ENCODE measurements at regions not wholly inside any gene's neighbourhood (a gene's known extent, or its start where the extent isn't known, plus 50 kb on each side); places are given as distances from the start of the nearest gene placed in this dataset.

DNA sequence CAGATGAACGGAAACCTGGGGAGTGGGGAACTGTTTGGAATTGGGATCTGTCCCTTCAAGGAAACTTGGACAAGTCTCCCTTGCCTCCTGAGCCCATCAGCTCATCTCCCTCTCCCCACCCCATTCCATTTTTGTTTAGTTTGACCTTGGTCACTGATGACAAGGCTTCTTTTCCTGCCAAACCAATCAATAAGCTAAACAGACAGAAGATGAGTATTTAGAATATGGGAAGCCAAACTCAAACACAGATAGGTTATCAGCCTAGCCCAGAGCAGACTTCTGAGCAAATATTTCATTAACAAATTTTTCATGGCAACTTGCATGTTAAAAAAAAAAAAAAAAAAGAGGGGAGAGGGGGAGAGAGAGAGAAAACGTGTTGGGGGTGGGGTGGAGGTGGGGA is 337.2 kb upstream of the PROX1 start:
- DNase-seq (ENCODE audit: low read depth) = no peak

DNA sequence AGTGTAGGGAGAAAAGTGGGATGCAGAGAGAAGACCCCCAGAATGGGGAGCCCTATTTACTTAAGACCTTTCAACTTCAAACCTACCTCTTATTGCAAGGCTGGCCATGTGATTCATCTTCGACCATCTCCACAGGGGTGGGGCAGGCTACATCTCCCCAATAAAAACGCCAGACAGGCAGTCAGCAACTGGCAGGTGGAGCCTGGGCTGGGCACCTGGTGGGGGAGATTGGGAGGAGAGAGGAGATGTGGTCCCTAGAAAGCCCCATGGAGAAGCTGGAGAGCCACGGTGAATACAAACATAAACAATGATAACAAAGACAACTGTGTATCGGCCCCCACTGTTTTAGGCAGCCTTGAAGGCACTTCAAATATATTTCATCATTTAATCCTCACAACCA is 336.7 kb upstream of the PROX1 start:
- no peak for DNase-seq (ENCODE audit: low read depth)

DNA sequence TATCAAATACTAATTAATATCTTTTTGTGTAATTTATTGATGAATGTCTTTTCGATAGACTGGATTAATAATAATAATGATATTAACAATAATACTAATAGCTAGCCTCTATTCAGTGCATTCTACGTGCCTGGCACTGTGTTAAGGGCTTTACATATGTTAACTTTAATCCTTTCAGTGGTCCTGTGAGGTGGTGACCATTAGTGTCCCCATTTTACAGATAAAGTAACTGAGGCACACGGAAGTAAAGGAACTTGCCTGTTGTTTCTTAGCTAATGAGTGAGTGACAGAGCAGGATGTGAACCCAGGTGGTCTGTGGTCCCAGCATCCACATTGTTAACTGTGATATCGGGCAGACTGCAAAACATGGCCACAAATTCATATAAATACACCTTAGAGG is 335.7 kb upstream of the PROX1 start:
- DNase-seq (ENCODE audit: low read depth) = no peak

DNA sequence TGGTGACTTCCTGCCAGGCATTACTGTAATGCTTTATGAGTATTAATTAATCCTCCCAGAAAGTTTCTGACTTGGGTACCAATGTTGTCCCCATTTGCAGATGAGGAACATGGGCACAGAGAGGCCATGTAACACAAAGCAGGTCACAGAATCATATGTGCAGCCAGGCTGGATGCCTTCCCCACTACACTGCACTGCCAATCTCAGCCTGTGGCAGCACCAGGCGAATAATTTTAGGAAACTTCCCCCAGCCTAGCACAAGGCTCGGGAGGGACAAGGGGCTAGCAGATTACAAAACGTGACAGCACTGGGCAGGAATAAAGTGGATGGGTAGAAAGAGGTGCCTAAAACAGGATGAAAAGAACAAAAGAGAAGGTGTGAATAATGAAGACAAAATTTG is 331.7 kb upstream of the PROX1 start:
- DNase-seq (ENCODE audit: low read depth) = no peak

DNA sequence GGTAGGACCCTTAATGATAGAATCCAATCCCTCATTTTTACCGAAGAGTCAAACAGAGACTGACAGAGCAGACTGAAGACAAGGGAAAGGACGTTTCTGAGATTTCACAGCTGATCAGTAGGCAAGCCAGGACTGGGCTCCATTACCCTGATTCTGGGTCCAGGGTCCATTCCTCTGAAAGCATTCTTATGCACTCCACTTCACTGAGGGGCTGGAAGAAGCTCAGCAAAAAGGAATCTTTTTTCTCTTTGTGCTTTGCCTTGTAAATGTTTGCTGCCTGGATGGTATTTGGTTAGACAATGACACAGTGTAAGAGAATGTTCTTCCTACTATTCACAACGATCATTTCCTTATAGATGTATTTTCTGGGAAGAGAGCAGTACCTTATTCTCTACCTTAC is 331.3 kb upstream of the PROX1 start:
- DNase-seq (ENCODE audit: low read depth) = no peak

DNA sequence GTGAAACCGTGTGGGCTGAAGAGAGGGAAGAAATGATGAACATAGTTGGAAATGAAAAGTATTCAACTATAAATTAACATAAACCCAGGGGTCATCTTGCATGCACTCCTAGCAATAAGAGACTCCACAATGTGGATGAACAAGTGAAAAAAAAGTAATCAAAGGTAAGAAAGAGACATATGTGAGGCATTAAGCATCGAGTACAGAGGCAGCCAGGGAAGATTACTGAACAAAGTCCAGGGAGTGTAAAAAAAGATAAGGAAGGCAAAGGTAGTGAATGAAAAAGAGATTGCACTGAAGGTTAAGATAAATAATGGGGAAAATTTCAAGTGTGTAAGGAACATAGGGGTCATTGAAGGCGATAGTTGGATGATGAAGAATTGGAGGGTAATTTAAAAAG is 330.8 kb upstream of the PROX1 start:
- DNase-seq (ENCODE audit: low read depth) = no peak

DNA sequence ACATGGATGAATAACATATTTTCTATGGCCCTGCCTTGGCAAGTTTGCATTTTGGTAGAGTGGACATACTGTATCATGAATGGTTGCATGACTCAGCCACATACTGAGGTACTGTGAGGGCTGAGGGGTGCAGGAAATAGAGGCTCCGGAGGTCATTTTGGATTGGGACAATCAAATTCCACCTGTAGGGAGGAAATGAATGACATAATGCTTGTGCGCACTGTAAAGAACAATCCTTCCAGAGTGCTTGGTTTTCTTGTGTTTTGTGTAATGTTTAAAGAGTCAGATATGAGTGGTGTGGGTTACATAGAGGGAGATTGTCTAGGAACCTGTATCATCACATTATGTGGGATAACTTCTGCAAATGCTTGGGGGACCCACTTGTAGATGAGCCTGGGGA is 329.9 kb upstream of the PROX1 start:
- DNase-seq (ENCODE audit: low read depth) = no peak

DNA sequence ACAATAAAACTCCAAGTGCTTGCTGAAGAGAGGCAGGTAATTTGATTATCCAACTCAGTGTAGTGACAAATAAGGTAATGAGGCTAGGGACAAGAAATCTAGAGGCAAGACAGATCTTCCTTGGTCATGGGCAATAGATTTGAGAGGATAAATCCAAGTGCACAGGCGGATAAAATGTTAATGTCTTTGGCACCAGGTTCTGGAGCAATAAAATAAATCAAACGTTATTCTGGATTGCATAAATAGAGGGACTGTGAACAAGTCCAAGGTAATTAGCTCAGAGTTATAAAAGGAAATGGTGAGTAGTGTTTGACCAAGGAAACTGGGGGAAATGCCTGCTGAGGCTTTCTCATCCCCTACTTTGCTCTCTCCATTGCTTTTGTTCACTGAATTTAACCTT is 329.3 kb upstream of the PROX1 start:
- no peak for DNase-seq (ENCODE audit: low read depth)

DNA sequence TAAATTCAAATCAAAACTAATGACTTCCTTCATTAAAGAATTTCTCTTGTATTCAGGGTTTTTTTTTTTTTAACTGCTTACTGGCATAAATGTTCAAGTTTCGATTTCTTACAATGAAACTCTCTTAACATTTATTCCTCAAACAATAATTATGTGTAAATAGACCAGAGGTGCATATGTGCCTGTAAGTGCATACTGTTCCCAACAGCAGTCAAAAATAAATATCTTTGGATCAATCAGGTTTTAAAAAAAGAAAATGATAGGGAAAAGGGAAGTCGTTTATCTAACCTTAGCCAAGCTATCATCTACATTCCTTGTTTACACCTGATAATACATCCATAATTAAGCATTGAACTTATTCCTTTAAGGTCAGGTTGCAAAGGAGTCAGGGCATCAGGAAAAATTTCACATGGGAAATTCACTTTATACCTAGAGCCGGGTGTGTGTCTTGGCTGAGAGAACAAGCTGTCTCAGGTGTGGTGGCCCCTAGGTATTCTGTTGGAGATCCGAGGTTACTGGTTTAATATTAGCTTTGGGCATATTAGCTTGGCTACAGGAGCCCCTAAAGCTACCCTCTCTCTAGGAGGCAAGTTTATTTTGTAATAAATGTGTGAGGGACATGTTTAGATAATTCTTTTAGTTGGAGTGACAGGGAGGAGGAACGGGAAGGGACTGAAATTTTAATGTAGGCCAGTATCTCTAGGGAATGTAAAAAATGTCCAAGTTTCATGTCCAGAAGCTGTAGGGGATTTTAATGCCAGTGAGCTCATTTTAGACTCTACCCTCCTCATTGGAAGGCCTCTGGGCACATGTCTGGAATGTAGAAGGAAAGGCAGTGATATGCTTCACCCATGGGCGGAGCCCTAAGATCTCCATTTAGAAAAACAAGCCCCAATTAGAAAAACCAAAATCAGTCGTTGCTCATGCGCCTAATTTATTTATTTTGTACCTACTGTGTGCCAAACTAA is 327.9 kb upstream of the PROX1 start:
- no peak for DNase-seq (ENCODE audit: low read depth)

DNA sequence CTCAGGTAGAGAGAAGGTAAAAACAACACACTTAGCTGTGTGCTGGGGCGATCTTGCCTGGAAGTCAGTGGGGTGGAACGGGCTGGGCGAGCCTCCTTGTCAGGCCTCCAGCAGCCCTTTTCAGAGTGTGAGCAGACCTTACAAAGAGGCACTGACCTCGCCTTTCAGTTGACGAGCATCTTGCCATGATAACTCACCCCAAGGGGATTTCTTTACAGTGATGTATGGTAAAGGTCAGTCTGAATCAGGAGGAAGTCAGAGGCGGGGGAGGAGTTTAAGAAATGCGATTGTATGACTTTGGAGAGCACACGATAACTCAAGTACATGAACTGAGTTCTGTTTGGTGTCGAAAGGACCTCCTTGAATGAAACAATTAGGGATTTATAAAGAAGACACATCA is 326.5 kb upstream of the PROX1 start:
- no peak for DNase-seq (ENCODE audit: low read depth)

DNA sequence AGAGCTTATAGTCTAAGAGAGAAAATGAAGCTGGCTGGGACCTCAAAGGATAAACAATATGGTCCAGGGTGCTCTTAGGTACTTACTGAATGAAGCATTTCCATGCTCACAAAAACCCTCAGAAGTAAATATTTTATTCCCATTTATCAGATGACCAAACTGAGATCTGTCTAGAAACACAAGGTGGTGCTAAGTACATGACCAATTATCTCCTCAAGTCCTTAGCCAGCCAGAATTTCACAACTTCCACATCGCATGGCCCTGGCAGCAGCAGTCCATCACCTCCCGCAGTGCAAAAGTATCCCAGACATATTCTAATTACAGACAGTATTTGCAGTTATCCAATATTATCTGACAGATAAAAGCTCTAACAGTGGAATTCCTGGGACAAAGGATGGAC is 321.7 kb upstream of the PROX1 start:
- DNase-seq (ENCODE audit: low read depth) = no peak

DNA sequence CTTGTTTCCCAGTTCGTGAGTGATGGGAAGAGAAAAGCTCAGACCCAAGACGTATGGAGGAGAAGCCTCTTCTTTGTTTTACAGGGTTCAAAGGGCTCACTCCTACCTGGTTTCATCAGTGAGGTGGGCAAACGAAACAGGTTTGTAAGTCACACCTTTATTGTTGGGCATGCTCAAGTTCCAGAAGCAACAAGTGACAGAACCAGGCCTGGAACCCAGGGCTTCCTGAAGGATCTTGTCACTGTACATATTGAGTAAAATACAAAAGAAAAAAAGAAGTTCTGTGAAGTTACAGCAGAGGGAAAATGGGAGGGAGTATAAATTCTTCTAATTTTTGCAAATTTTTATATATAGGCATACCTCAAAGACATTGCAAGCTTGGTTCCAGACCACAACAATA is 320.9 kb upstream of the PROX1 start:
- DNase-seq (ENCODE audit: low read depth) = no peak

DNA sequence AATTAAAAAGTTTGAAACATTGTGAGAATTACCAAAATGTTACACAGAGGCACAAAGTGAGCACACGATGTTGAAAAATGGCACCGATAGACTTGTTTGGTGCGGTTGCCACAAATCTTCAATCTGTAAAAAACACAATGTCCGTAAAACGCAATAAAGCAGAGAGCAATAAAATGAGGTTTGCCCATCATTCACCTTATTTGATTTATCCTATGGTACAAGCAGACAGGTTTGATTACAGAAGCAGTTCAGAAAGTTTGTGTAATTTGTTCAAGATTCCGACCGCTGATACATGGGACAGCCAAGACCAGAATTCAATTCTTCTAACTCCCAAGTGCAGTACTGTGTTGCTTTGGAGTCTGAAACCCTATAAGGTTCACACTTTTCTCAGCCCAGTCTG is 318.3 kb upstream of the PROX1 start:
- no peak for DNase-seq (ENCODE audit: low read depth)

DNA sequence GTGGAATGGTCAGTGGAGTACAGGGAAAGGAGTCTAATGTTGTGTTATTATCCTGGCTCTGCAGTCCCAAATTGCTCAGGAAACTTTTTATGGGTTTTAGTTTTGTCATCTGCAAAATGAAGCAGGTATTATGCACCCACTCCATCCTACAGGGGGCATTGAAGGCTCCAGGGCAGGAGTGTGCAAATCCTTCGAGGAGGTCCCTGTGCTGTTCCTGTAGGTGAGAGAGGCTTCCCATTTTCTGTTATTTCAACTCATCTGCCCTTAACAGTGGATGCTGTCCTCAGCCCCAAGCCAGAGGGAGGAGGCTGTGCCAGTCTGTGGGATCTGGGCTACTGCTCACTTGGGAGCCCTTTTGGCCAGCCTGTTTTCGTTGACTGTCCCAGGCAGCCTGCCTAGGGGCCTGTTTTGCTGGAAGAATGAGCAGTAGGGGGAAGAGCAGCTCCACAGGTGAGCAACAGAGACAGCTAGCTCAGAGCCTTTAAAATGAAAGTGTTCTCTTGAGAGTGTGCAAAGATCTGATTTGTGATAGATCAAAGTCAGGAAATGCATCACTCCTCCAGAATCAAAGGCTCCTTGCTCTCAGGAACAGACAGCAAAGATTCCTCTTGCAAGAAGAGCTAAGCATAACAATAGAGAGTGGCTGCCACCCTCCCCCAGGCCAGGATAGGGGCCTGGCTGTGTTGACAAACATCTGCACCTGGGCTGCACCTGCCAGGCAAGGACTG is 317.6 kb upstream of the PROX1 start:
- DNase-seq (ENCODE audit: low read depth) = no peak

DNA sequence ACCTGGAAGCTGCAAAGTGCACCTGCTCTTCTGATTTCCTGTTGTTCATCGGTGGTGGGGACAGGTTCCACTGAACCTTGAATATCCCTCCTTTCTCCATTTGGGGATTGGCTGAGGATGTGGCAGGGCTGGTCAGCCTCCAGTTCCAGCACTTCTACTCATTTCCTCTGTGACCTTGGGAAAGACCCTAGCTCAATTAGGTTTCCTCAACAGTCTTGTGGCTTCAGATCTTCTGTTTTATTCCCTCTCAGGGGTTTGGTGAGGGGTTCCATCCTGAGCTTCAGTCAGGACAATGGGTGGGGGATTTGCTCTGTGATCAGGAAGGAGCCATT is 317.1 kb upstream of the PROX1 start:
- no peak for DNase-seq (ENCODE audit: low read depth)

DNA sequence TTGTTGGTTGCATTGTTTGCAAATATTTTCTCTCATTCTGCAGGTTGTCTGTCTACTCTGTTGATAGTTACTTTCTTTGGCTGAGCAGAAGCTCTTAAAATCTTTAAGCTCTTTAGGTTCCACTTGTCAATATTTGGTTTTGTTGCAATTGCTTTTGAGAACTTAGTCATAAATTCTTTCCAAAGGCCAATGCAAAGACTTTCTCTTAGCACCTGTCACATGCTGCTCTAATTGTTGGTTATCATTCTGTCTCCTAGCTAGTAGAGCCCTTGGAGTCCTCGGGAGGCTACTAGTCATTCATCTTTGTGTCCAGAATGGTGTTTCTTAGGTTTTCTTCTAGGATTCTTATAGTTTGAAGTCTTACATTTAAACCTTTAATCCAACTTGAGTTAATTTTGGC is 312.7 kb upstream of the PROX1 start:
- no peak for DNase-seq (ENCODE audit: low read depth)

DNA sequence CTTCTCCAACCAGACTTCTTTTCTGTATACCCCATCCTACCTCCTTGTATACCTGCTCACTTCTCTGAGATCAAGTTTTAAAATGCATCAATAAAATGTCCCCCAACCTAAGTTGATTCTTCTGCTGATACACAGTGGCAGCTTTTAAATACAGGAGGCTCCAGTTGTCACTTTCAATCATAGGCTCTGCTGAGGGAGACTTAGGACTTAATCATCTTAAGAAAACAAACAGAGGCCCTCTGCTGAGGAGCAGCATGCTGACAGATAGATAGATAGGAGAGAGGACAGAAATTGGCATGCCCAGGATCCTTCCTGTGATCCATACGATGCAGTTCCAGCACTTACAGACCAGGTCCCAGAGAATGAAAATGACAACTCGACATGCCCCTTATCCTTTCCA is 311.0 kb upstream of the PROX1 start:
- no peak for DNase-seq (ENCODE audit: low read depth)

DNA sequence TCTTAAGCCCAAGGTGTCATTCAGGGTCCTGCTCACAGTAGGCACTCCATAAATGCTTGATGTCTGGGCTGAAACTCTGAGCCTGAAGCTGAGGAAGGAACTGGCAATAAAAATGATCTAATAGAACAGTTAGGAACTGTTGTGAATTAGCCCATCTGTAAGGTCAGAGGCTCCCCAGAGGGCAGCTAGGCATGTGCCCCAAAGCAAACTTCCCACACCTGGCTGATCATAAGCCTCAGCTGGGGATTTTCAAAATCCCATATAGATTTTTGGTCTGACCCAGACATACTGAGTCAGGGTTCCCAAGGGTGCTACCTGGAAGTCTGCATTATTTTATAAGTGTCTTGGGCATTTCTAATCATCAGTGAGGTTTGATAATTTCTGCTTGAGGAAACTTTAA is 309.4 kb upstream of the PROX1 start:
- no peak for DNase-seq (ENCODE audit: low read depth)

DNA sequence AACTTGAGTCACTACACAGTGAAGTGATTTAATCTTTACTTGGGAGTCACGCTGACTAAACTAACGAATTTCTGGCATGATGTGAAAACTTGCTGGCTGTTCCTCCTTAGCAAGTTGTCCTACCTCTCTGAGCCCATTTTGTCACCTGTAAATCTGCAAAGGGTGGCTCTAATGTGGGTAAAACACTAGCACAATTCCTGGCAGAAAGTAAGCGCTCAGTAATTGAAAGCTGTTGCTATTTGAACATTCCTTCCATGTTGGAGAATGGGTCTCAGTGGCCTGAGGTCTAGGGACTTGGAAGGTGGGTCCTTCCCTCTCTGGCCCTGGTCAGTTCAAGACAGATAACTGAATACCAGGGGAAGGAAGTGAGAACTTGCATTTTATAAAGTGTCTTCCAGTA is 309.0 kb upstream of the PROX1 start:
- no peak for DNase-seq (ENCODE audit: low read depth)

DNA sequence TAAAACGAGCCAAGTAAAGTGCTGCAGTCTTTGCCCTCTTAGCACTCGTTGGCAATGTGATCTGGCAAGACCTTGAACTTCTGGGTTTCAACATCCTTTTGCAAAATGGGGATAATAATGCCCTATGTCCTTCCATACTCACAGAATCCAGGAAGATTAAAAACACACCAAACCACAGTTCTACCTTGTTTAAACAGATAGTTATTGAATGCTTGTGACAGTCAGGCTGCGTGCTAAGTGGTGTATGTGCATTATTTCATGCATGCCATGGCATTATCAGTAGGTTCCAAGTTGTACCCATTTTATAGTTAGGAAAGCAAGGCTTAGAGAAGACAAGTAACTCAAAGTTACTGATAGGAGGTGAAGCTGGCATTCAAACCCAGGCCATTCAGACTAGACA is 308.6 kb upstream of the PROX1 start:
- no peak for DNase-seq (ENCODE audit: low read depth)

DNA sequence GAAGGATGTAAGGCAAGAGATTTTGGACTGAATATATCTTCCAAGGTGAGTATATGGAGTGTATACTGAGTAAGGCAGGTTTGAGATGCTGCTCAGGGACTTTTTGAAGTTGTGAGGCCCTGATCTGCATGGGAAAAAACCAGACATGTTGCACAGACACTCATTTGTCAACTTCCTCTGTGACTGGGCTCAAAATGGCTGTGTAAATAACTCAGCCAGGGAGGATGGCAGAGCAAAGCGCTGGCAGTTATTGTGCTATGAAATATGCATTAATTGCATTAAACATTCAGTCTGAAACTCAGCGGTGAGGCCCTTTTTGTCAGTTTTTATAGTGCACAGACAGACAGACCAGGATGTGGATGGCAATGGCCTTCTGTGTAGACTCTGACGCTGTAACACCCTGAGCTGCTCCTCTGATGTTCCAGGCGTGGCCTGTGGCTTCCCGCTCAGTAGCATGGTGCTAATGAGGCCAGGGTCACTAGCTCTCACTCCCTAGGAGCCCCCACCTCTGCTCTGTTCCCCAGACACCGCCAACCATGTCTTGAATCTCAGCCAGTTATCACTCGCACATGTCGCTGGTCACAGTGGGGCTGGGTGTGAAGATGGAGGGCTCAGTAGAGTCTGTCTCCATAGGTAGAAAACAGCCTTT is 307.0 kb upstream of the PROX1 start:
- no peak for DNase-seq (ENCODE audit: low read depth)

DNA sequence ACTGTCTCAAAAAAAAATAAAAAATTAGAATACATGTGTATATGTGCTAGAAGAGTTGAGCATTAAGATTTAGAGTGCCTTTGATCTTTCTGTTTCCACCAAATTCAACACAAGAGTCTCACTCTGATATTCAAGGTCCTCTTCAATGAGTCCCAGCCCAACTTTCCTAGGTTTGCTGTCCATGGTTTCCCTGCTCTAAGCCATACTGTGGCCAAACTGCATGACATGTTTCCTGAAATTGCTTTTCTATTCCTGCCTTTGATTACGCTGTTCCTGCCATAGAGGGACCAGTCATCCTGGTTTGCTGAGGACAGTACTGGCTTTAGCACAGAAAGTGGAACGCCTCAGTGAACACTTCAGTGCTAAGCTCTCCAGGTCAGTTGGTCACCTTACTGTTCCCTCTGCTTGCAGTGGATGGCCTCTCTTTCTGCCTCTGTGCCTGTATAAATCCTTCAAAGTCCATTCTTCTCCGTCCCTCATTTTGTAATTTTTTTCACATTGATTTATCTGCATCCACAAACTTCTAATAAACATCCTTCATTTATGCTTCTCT is 305.9 kb upstream of the PROX1 start:
- no peak for DNase-seq (ENCODE audit: low read depth)

DNA sequence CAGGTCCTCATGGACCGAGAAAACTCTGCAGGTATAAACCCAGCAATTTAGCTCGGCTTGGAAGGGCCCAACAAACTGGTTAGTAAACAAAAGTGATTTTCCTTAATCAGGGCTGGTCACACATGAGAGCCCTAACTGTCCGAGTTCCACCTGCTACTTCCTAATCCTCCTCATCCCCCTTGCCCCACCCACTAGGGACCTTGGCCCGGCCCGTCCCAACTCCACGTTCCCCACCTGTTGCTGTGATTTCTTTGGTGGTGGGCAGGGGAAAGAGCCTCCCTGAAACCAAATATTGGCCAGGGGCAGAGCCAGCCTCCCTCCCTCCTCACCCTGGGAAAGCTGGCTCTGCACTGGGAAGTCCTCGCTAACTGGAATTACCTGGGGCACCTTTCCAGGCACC is 304.2 kb upstream of the PROX1 start:
- no peak for DNase-seq (ENCODE audit: low read depth)
